HCEC 1CT (cell line): ENCODE measurements at regions not wholly inside any gene's neighbourhood (a gene's known extent, or its start where the extent isn't known, plus 50 kb on each side); places are given as distances from the start of the nearest gene placed in this dataset.

Experiments
- DNase-seq: peaks from one replicate; pipeline ENCODE4 v3.0.0-alpha.2; 2017

DNA sequence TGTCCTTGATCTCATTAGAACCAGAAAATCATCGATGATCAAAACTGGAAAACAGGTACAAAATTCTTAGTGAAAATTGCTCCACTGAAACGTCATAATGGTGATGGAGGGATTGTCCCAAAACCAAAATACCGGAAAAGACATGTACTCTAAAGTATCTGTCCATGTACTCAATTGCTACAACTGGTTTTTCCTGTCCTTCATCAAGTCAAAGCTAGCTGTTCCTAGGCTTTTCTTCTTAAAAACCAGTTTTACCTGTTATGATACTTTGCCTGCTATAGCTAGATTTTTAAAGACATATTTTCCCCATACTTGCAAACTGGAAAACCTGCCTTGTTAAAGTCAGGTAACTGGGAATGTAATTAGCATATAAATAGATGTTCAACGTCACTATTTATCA is 50.5 kb upstream of the LRRC1 start:
- no peak for DNase-seq

DNA sequence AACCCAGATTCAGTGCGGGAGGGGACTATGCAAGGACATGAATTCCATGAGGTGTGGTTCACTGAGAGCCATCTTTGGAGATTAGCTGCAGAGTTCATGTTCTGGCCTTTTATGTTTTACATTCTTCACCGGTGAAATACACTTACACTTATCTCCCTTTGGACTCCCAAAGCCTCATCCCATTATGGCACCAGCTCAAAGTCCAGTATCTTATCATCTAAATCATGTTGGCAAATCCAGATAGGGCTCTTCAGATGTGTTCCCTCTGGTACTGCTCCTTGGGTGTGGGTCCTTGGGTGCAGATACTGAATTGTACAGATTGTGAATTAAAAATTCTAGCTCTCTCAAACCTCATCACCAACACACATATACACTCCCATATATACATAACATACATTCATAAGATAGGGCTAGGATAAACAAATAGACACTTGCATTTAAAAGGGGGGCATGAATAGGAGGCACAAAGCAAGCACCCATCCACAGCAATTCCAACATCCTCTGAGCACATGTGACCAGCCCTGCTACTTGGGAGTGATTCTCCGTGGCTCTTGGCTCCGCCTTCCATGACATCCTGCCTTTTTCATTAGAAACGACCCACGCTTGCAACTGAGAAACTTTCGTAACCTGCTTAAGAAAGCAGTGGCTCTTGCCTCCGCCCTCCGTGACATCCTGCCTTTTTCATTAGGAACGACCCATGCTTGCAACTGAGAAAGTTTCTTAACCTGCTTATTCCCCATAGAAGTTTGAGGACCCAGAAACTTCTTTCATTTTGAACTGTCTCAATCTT is 53.6 kb upstream of the LRRC1 start:
- no peak for DNase-seq

DNA sequence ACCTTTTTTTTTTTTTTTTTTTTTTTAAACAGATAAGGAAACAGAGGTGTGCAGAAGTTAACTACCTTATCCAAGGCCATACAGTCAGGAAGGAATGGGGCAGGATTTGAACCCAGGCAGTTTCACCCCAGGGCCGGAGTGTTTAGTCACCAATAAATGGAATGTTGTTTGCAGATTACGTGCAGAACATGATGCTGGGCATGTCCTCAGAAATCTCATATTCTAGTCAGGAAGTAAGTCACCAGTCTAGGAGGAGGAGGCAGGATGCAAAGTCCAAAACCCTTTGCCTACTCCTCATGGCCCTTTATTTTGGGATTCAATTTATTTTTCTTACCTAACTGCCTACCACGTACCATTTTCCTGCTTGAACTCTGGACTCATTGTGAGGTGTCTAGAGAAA is 57.1 kb upstream of the LRRC1 start:
- DNase-seq: peak; percentile 17

GRCh38 chr6:53735896-53736295 is 58.9 kb upstream of the LRRC1 start:
- no peak for DNase-seq

DNA sequence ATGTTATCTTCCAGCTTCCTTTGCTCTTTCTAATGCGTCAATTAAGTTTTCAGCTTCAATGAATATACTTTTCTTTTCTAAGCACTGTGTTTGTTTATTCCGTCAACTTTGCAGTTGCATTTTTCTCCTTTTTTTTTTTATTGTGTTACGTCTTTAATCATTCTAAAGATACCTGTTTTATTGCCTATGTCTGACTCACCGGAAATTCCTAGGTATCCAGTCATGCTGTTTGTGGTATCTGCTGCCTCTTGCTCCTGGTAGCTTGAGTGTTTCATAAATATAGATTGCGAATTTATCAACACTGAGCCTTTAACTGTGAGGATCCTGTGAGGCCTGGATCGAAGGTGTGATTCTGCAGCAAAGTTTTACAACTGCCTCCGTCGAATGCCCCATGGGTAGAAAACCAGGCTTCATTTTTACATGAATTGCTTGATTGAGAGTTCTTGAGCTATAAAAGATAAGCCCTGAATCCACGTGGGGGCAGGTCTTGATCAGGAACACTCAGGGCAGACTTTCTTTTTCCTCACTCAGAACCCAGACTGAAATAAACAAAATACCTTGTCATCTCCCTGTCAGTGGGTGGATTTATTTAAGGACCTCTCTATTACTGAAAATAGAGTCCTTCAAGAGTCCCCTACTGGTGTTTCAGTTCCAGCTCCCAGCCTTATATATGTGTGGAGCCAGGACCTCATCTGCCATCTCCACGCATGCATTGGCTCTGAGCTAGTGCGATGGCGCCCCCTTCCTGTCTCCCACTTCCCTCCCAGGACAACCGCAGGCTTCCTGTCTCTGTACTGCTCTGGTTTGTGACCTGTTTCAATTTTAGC is 60.1 kb upstream of the LRRC1 start:
- peak; percentile 89 for DNase-seq

- DNase-seq: no peak
Measured at GRCh38 chr6:53731866-53732636, 62.8 kb upstream of the LRRC1 start.

DNA sequence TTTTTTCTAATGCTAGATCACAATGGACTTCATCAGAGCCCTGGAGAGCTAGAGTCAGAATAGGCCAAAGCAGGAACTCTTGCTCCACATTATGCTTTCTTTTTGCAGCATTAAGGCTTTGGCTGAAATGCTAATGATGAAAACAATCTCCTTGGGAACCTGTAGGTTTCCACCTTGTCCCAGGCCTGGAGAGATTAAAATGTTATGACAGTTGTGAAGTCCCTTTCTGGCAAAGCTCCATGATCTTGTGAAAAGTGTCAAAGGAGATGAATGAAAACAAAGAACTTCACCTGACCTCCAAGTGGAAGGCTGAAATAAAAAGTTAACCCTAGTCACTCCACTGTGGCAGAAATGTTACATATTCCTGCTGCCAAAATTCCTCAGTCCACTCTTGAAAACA is 64.0 kb upstream of the LRRC1 start:
- DNase-seq: no peak

DNA sequence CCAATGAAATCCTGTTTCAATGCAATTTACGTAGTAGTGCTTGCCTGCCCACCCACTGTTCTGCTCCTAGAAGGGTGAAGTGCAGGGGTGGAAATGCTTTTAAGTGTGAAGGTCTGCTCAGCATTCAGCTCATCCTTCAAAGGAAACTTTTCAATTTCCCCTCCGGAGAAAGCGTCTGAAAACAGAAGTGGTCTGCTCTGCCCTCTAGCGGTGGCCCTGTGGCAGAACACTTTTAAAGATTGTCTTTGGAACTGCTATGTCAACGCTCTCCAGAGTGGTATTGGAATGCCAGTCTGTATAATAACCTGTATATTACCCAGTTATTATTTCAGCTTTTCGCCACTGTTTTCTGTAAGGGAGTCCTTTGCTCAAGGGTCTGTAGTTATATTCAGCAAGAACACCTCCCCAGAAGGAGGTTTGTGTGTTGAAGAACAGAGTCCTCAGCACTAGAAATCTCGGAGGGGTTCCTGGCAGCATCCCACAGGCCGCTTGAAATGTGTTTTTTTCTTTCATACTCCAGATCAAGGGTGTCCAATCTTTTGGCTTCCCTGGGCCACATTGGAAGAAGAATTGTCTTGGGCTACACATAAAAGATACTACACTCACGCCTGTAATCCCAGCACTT is 63.1 kb upstream of the KLHL31 start:
- DNase-seq: peak; percentile 43

GRCh38 chr6:53727748-53728147 is 62.2 kb upstream of the KLHL31 start:
- peak; percentile 7 for DNase-seq

- peak; percentile 58 for DNase-seq
Measured at GRCh38 chr6:53725791-53726575, 60.4 kb upstream of the KLHL31 start.

DNA sequence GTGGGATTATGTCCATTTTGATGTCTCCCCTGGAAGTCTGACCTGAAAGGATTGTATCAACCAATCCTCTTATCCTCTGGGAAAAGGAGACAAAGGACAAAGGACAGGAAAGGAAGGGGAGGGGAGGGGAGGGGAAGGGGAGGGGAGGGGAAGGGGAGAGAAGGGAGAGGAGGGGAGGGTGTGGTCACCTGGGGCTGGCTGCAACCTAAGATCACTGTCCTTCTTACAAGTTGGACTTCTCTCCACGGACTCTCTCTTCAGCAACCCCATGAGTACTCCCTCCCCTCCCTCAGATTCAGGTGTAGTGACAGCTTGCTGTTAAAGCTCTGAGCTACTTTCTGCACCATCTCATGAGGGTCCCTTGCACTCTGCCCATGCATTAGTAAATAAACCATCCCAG is 58.9 kb upstream of the KLHL31 start:
- no peak for DNase-seq

DNA sequence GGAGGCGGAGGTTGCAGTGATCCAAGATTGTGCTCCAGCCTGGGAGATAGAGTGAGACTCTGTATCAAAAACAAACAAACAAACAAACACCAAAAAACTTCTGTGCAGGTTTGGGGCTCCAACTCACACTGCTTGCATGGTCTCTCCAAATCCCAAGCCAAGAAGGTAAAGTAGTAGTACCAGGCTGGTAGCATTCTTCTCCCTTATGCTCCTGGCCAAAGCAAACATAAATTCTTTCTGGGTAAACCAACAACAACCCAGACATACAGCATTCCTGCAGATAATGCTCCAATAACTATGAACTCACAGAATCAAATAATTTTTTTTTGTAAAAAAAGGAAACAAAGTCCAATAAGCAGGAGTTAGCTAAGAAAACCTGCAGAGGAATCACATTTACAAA is 57.8 kb upstream of the KLHL31 start:
- DNase-seq: no peak

DNA sequence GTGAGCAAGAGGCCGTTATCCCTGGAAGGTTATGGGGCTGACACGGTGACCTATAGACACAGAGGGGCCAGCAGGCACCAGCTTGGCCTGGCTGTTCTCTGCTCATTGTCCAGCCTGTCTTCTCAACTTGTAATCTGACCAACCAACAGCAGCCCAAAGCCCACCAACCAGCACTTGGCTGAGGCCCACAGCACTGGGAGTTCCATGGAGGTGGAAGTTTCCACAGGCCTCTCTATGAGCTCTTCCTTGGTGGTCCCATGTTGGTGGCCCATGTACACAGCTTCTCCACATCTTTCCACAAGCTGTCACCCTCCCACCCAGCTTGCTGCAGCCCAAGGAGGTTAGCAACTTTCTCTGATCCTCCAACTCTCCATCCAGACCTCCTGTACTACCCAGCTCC is 56.2 kb upstream of the KLHL31 start:
- DNase-seq: no peak

DNA sequence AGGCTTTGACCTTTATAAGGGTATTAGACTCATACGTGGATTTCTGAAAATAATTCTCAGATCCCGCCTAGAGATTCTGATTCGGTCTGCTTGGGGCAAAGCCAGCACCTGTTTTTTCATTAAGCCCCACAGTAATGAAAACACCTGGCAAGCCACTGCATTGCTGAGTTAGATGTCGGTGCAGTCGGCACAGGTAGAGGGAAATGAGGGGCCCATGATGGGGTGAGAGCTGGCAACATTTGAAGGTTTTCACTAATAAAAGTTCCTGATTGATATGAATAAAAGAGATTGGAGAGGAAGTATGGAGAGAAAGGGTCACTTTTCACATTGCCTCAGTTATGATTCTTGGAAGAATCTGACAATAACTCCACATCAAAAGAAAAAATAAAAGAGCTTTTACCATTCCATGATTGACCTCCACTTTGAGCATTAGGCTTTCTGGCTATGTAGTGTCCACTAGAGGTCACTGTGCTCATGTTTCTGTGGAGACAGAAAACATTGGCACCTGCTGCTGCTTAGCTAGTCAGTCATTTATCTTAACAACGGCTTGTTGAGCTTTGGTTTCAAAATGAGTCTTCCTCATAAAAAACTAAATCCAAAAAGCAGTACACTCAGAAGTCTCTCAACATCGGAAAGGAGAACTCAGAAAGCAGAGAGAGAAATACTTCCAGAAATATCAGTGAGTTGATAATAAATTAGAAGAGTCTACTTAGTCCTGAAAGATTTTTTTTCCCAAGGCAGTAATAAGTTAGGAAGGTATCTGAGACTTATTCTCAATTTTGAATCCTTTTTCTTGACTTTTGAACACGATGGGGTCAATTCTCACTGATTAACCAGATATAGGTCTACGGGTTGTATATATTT is 53.3 kb upstream of the KLHL31 start:
- DNase-seq: peak; percentile 65

- DNase-seq: no peak
Measured at GRCh38 chr6:53717566-53717965, 52.0 kb upstream of the KLHL31 start.

DNA sequence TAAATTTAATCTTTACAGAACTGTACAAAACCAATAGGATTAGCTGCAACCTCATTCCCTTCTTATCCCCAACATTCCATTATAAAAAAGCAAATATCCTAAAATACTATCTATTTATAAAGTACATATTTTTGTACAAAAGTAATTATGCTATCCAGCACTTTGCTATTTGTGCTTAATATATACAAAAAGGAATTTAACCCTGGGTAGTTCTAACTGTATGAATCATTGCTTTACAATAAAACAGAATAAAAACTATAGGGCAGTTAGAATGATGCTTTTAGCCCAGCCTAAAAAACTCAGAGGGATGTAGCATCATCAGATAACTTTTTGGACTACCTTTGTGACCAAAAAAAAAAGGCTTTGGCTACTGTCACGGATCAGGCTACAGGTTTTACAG is 49.9 kb upstream of the KLHL31 start:
- DNase-seq: no peak
